NT2/D1 (cell line): ENCODE measurements at regions not wholly inside any gene's neighbourhood (a gene's known extent, or its start where the extent isn't known, plus 50 kb on each side); places are given as distances from the start of the nearest gene placed in this dataset.

Experiments used
- SUZ12 ChIP-seq: IDR thresholded peaks from 2 replicates; pipeline ENCODE4 v1.6.1; 2011; ENCODE audit not compliant: insufficient read length, insufficient read depth; ENCODE audit errors: extremely low read depth
- YY1 ChIP-seq: IDR thresholded peaks from 2 replicates; pipeline ENCODE4 v1.6.1; 2011; ENCODE audit not compliant: insufficient read length, insufficient read depth

DNA sequence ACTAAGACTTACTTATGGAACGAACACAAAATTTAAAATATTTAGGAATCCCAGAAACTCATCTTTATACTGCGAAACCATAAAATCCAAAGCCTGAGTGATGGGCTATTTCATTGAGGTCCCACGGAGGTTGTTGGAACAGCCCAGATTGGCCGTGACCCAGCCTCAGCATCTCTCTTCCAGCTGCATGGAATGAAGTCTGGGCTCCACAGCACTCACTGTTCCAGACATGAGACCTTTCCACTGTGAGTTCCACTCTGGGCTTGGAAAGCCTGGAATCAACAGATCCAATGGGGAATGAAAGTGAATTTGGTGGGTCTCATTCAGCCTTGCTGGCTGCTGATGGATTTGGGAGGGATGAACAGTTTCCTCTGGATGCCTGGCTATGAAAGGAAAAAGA, 184.9 kb downstream of the EMX2 start:
- TF ChIP-seq YY1 (no peak), SUZ12 (no peak)
